Nephron (organoid): ENCODE measurements at regions not wholly inside any gene's neighbourhood (a gene's known extent, or its start where the extent isn't known, plus 50 kb on each side); places are given as distances from the start of the nearest gene placed in this dataset.

Experiments used
- H3K27ac Mint-ChIP-seq, 3 experiments: 2 replicates each; pipeline ENCODE4 v1.8.0; 2020; ENCODE audit warnings: mixed read lengths in 3 of 3, mild to moderate bottlenecking in 2 of 3, moderate library complexity in 1 of 3
- H3K27me3 Mint-ChIP-seq: 2 replicates; pipeline ENCODE4 v1.8.0; 2021; ENCODE audit warnings: low read depth, mild to moderate bottlenecking, moderate library complexity, mixed read lengths
- H3K36me3 Mint-ChIP-seq: 2 replicates; pipeline ENCODE4 v1.8.0; 2020; ENCODE audit warnings: low read depth, mixed read lengths
- H3K4me1 Mint-ChIP-seq: 2 replicates; pipeline ENCODE4 v1.8.0; 2020; ENCODE audit warnings: mixed read lengths
- H3K4me3 Mint-ChIP-seq, 3 experiments: 2 replicates each; pipeline ENCODE4 v1.8.0; 2020; ENCODE audit warnings: mild to moderate bottlenecking in 3 of 3, mixed read lengths in 3 of 3, moderate library complexity in 2 of 3
- H3K9me3 Mint-ChIP-seq: 2 replicates; pipeline ENCODE4 v1.8.0; 2020; ENCODE audit warnings: mixed read lengths
- CTCF ChIP-seq, 3 experiments: fragments of 200-600 bp; sonication (generic); IDR thresholded peaks; one replicate each; pipeline ENCODE4 v1.5.0; 2021; ENCODE audit warnings: antibody characterized with exemption in 3 of 3; ENCODE audit not compliant: unreplicated experiment in 3 of 3

GRCh38 chr3:187618722-187619121, 51.5 kb downstream of the SST start:
- Mint-ChIP-seq H3K9me3 (no peaks in the 10 kb centered on the region), H3K36me3 (no peaks in the 10 kb centered on the region), H3K27me3 (peaks cover 8% of the 10 kb centered on the region), H3K4me1 (no peaks in the 10 kb centered on the region), H3K27ac (no peak overlapping the region), H3K4me3 (no peak overlapping the region)
- TF ChIP-seq CTCF (IDR thresholded peaks at IDR 0.05; ENCODE audit: unreplicated experiment in 3 of 3), result no peak

GRCh38 chr3:187617213-187617612, 53.0 kb downstream of the SST start:
- H3K9me3 Mint-ChIP-seq, result no peaks in the 10 kb centered on the region
- H3K4me1 Mint-ChIP-seq, result peaks cover 7% of the 10 kb centered on the region
- H3K36me3 Mint-ChIP-seq, result no peaks in the 10 kb centered on the region
- H3K27me3 Mint-ChIP-seq, result peaks cover 1% of the 10 kb centered on the region
- H3K27ac Mint-ChIP-seq, result no peak overlapping the region
- no peak for TF ChIP-seq CTCF (IDR thresholded peaks at IDR 0.05; ENCODE audit: unreplicated experiment in 3 of 3)
- H3K4me3 Mint-ChIP-seq, result no peak overlapping the region

- no peaks in the 10 kb centered on the region for H3K9me3 Mint-ChIP-seq
- no peaks in the 10 kb centered on the region for H3K36me3 Mint-ChIP-seq
- no peak overlapping the region for H3K4me3 Mint-ChIP-seq
- H3K27ac Mint-ChIP-seq, result no peak overlapping the region
- peak; percentile 38 to 63 (median 62) for TF ChIP-seq CTCF (IDR thresholded peaks at IDR 0.05; ENCODE audit: unreplicated experiment in 3 of 3)
- peaks cover 4% of the 10 kb centered on the region for H3K27me3 Mint-ChIP-seq
- H3K4me1 Mint-ChIP-seq, result peaks cover 11% of the 10 kb centered on the region
These were observed 53.8 kb downstream of the SST start for GRCh38 chr3:187616307-187616972.

GRCh38 chr3:187615630-187616029, 54.6 kb downstream of the SST start:
- peaks cover 18% of the 10 kb centered on the region for H3K4me1 Mint-ChIP-seq
- no peak overlapping the region for H3K4me3 Mint-ChIP-seq
- no peaks in the 10 kb centered on the region for H3K36me3 Mint-ChIP-seq
- H3K9me3 Mint-ChIP-seq, result no peaks in the 10 kb centered on the region
- H3K27ac Mint-ChIP-seq, result no peak overlapping the region
- peaks cover 4% of the 10 kb centered on the region for H3K27me3 Mint-ChIP-seq
- no peak for TF ChIP-seq CTCF (IDR thresholded peaks at IDR 0.05; ENCODE audit: unreplicated experiment in 3 of 3)

- Mint-ChIP-seq H3K27me3 (peaks cover 4% of the 10 kb centered on the region), H3K4me1 (peaks cover 21% of the 10 kb centered on the region), H3K27ac (no peak overlapping the region), H3K36me3 (no peaks in the 10 kb centered on the region), H3K9me3 (peaks cover 8% of the 10 kb centered on the region), H3K4me3 (no peak overlapping the region)
- no peak for TF ChIP-seq CTCF (IDR thresholded peaks at IDR 0.05; ENCODE audit: unreplicated experiment in 3 of 3)
These were observed 57.5 kb downstream of the SST start for GRCh38 chr3:187612656-187613055.

- no peak overlapping the region for H3K4me3 Mint-ChIP-seq
- H3K36me3 Mint-ChIP-seq, result no peaks in the 10 kb centered on the region
- H3K27me3 Mint-ChIP-seq, result peaks cover 4% of the 10 kb centered on the region
- H3K27ac Mint-ChIP-seq, result peak overlapping the region in 2 of 3 experiments; percentile 50 to 66
- TF ChIP-seq CTCF (IDR thresholded peaks at IDR 0.05; ENCODE audit: unreplicated experiment in 3 of 3), result no peak
- peaks cover 21% of the 10 kb centered on the region for H3K4me1 Mint-ChIP-seq
- H3K9me3 Mint-ChIP-seq, result peaks cover 17% of the 10 kb centered on the region
These were observed 59.1 kb downstream of the SST start for GRCh38 chr3:187610981-187611511.
